ENCODE measurements at regions not wholly inside any gene's neighbourhood (a gene's known extent, or its start where the extent isn't known, plus 50 kb on each side); places are given as distances from the start of the nearest gene placed in this dataset.
"Not testable (repeated sequence)": the region's sequence is repeated elsewhere in the genome, so short reads cannot be mapped to it uniquely, and the experiment has no call there.

- TF ChIP-seq, protein P1, sequence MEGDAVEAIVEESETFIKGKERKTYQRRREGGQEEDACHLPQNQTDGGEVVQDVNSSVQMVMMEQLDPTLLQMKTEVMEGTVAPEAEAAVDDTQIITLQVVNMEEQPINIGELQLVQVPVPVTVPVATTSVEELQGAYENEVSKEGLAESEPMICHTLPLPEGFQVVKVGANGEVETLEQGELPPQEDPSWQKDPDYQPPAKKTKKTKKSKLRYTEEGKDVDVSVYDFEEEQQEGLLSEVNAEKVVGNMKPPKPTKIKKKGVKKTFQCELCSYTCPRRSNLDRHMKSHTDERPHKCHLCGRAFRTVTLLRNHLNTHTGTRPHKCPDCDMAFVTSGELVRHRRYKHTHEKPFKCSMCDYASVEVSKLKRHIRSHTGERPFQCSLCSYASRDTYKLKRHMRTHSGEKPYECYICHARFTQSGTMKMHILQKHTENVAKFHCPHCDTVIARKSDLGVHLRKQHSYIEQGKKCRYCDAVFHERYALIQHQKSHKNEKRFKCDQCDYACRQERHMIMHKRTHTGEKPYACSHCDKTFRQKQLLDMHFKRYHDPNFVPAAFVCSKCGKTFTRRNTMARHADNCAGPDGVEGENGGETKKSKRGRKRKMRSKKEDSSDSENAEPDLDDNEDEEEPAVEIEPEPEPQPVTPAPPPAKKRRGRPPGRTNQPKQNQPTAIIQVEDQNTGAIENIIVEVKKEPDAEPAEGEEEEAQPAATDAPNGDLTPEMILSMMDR (IDR thresholded peaks at IDR 0.05): no peak
- TF ChIP-seq POLR2A (IDR thresholded peaks at IDR 0.05): no peak
- no peaks in the 10 kb centered on the region for H3K36me3 ChIP-seq
- H3K4me3 ChIP-seq: no peak overlapping the region
- H3K27ac ChIP-seq: no peak overlapping the region
- no peaks in the 10 kb centered on the region for H3K4me1 ChIP-seq
- no peaks in the 10 kb centered on the region for H3K27me3 ChIP-seq
- intact Hi-C loops (cut with DNase I): no loop called here
- H3K9me3 ChIP-seq: no peaks in the 10 kb centered on the region
- WGBS, 4 donors: 60 to 78% (median 71%) methylated on average over 1 of the region's 1 CpG
- ATAC-seq (no peak), DNase-seq (no peak)
These were observed 513.8 kb upstream of the HTR1E start for GRCh38 chr6:86423571-86423970.

DNA sequence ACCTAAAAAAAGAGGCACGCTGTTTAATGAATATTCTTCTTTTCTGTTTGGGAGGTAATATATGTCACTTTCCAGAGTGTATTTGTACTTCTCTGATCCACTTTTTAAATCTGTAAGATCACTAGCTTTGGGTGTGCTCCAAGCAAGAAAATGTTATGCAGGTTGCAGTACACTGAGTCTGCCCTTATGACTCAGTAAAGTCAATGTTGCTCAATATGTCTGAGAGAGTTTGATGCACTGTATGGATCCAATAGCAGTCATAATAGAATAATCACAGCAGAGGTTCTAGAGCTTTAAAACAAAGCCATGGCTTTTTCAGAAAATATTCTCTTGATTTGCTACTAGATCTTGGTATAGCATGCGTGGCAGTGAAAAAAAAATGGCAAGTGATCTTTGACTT, 525.3 kb upstream of the HTR1E start:
- TF ChIP-seq, protein P1 (IDR thresholded peaks at IDR 0.05): no peak
- TF ChIP-seq POLR2A (IDR thresholded peaks at IDR 0.05): no peak
- H3K9me3 ChIP-seq: no peaks in the 10 kb centered on the region
- H3K27me3 ChIP-seq: no peaks in the 10 kb centered on the region
- no peak overlapping the region for H3K4me3 ChIP-seq
- H3K4me1 ChIP-seq: no peaks in the 10 kb centered on the region
- intact Hi-C loops (cut with DNase I): no loop called here
- no peak for ATAC-seq
- WGBS, 4 donors: 92 to 97% (median 94%) methylated on average over 2 of the region's 2 CpGs
- H3K36me3 ChIP-seq: no peaks in the 10 kb centered on the region
- no peak overlapping the region for H3K27ac ChIP-seq
- no peak for DNase-seq

- Histone ChIP-seq H3K27ac (no peak overlapping the region), H3K4me1 (no peaks in the 10 kb centered on the region), H3K27me3 (no peaks in the 10 kb centered on the region), H3K9me3 (peaks cover 0 to 3% (median 0%) of the 10 kb centered on the region in 12 donors), H3K36me3 (no peaks in the 10 kb centered on the region), H3K4me3 (no peak overlapping the region)
- intact Hi-C loops (cut with DNase I): no loop called here
- TF ChIP-seq, protein P1 (IDR thresholded peaks at IDR 0.05): no peak
- TF ChIP-seq POLR2A (IDR thresholded peaks at IDR 0.05): no peak
- 33 to 36% (median 35%) methylated on average over 2 of the region's 2 CpGs for WGBS, 4 donors
- no peak for DNase-seq
- ATAC-seq: no peak
These were observed 530.2 kb upstream of the HTR1E start for GRCh38 chr6:86407128-86407527.

DNA sequence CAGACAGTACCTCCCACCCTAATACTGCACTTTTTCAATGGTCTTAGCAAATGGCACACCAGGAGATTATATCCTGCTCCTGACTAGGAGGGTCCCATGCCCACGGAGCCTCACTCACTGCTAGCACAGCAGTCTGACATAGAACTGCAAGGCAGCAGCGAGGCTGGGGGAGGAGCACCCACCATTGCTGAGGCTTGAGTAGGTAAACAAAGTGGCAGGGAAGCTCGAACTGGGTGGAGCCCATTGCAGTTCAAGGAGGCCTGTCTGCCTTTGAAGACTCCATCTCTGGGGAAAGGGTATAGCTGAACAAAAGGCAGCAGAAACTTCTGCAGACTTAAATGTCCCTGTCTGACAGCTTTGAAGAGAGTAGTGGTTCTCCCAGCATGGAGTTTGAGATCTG, 544.5 kb upstream of the HTR1E start:
- H3K4me3 ChIP-seq; H3K27me3 ChIP-seq; H3K27ac ChIP-seq; H3K4me1 ChIP-seq; H3K36me3 ChIP-seq; ATAC-seq; H3K9me3 ChIP-seq; intact Hi-C loops (cut with DNase I); DNase-seq: not testable (repeated sequence)
- WGBS, 4 donors: 68 to 79% (median 76%) methylated on average over 3 of the region's 3 CpGs; no CpG with 5 or more reads in 1 of the 4 donors

- DNase-seq (no peak), ATAC-seq (no peak)
- Histone ChIP-seq H3K27me3 (no peaks in the 10 kb centered on the region), H3K27ac (no peak overlapping the region), H3K4me1 (no peaks in the 10 kb centered on the region), H3K9me3 (peaks cover 0 to 8% (median 0%) of the 10 kb centered on the region in 12 donors), H3K4me3 (no peak overlapping the region), H3K36me3 (no peaks in the 10 kb centered on the region)
- intact Hi-C loops (cut with DNase I): no loop called here
- 78 to 82% (median 81%) methylated on average over 3 of the region's 3 CpGs for WGBS, 4 donors
- TF ChIP-seq POLR2A (IDR thresholded peaks at IDR 0.05): no peak
- TF ChIP-seq, protein P1 (IDR thresholded peaks at IDR 0.05): no peak
These were observed 556.7 kb upstream of the HTR1E start for GRCh38 chr6:86380571-86381125.
